Ishikawa (cell line): ENCODE measurements at regions not wholly inside any gene's neighbourhood (a gene's known extent, or its start where the extent isn't known, plus 50 kb on each side); places are given as distances from the start of the nearest gene placed in this dataset.

Source experiments
- CEBPB ChIP-seq: IDR thresholded peaks from 2 replicates; pipeline ENCODE4 v1.6.1; 2012
- EP300 ChIP-seq: IDR thresholded peaks from 2 replicates; pipeline ENCODE4 v1.6.1; 2012; ENCODE audit warnings: borderline replicate concordance
- TF ChIP-seq, protein P1 (sequence below): IDR thresholded peaks from 2 replicates; pipeline ENCODE4 v1.6.1; 2012; ENCODE audit warnings: low read depth, mild to moderate bottlenecking
- TF ChIP-seq, protein P2 (sequence below): IDR thresholded peaks from 2 replicates; pipeline ENCODE4 v1.6.1; 2012

DNA sequence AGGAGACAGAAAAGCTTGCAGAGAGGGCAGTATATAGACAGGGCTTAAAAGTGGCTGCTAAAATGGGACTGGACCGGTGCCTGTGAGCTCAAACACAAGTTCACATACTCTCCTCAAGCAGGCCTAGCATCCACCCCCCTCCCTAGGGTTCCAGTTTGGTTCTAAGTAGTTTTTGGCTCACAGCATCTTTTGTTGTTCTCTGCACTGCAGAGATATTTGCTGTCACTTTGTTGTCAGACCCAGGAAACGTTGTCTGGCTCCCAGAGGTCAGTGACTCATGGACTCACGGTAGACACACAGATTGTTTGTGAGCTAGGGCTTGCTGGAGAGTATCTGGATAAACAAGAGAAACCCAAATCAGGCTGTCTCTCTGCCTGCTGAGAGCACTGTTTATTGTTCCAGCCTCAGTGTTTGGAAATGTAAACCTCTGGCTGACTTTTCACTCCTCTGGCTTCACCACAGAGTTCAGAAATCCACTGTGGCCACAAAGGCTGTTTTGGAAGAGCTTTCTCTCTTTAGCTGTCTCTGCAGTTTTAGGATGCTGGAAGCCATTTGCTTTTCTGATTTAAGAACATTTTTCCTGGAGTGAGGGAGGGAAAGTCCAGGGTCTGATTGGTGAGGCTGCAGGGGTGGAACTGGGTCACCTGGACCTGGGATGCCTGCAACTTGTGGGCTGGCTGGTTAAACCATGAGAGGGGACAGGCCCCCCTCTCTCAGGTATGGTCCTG is 303.7 kb upstream of the PLET1 start:
- no peak for TF ChIP-seq EP300
- TF ChIP-seq, protein P1, sequence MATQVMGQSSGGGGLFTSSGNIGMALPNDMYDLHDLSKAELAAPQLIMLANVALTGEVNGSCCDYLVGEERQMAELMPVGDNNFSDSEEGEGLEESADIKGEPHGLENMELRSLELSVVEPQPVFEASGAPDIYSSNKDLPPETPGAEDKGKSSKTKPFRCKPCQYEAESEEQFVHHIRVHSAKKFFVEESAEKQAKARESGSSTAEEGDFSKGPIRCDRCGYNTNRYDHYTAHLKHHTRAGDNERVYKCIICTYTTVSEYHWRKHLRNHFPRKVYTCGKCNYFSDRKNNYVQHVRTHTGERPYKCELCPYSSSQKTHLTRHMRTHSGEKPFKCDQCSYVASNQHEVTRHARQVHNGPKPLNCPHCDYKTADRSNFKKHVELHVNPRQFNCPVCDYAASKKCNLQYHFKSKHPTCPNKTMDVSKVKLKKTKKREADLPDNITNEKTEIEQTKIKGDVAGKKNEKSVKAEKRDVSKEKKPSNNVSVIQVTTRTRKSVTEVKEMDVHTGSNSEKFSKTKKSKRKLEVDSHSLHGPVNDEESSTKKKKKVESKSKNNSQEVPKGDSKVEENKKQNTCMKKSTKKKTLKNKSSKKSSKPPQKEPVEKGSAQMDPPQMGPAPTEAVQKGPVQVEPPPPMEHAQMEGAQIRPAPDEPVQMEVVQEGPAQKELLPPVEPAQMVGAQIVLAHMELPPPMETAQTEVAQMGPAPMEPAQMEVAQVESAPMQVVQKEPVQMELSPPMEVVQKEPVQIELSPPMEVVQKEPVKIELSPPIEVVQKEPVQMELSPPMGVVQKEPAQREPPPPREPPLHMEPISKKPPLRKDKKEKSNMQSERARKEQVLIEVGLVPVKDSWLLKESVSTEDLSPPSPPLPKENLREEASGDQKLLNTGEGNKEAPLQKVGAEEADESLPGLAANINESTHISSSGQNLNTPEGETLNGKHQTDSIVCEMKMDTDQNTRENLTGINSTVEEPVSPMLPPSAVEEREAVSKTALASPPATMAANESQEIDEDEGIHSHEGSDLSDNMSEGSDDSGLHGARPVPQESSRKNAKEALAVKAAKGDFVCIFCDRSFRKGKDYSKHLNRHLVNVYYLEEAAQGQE: no peak
- TF ChIP-seq, protein P2, sequence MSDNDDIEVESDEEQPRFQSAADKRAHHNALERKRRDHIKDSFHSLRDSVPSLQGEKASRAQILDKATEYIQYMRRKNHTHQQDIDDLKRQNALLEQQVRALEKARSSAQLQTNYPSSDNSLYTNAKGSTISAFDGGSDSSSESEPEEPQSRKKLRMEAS: no peak
- TF ChIP-seq CEBPB: no peak
